ENCODE measurements at regions not wholly inside any gene's neighbourhood (a gene's known extent, or its start where the extent isn't known, plus 50 kb on each side); places are given as distances from the start of the nearest gene placed in this dataset.

DNA sequence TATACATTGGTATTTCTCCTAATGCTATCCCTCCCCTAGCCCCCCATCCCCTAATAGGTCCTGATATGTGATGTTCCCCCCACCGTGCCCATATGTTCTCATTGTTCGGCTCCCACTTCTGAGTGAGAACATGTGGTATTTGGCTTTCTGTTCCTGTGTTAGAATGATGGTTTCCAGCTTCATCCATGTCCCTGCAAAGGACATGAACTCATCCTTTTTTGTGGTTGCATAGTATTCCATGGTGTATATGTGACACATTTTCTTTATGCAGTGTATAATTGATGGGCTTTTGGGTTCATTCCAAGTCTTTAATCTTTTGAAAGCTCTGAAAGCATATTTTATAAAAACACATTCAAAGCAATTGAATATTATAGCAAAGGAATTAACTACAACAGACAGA is 1169.4 kb upstream of the ZEB2 start:
- TF ChIP-seq, protein P1, sequence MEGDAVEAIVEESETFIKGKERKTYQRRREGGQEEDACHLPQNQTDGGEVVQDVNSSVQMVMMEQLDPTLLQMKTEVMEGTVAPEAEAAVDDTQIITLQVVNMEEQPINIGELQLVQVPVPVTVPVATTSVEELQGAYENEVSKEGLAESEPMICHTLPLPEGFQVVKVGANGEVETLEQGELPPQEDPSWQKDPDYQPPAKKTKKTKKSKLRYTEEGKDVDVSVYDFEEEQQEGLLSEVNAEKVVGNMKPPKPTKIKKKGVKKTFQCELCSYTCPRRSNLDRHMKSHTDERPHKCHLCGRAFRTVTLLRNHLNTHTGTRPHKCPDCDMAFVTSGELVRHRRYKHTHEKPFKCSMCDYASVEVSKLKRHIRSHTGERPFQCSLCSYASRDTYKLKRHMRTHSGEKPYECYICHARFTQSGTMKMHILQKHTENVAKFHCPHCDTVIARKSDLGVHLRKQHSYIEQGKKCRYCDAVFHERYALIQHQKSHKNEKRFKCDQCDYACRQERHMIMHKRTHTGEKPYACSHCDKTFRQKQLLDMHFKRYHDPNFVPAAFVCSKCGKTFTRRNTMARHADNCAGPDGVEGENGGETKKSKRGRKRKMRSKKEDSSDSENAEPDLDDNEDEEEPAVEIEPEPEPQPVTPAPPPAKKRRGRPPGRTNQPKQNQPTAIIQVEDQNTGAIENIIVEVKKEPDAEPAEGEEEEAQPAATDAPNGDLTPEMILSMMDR (conservative IDR thresholded peaks at IDR 0.05; ENCODE audit: low read depth, low read length): no peak
- no peak for TF ChIP-seq EZH2 (IDR thresholded peaks at IDR 0.05; ENCODE audit: borderline replicate concordance, low read depth, low read length, poor library complexity, severe bottlenecking)
